ENCODE measurements at regions not wholly inside any gene's neighbourhood (a gene's known extent, or its start where the extent isn't known, plus 50 kb on each side); places are given as distances from the start of the nearest gene placed in this dataset.

- no peak overlapping the region for H3K27ac Mint-ChIP-seq
- no peak overlapping the region for H3K4me3 Mint-ChIP-seq
- H3K9me3 Mint-ChIP-seq: no peaks in the 10 kb centered on the region
- H3K36me3 Mint-ChIP-seq: no peaks in the 10 kb centered on the region
- H3K27me3 Mint-ChIP-seq: no peaks in the 10 kb centered on the region
- H3K4me1 Mint-ChIP-seq: peaks cover 8% of the 10 kb centered on the region
Measured at GRCh38 chr17:79164913-79165695, 90.5 kb downstream of the ENGASE start.

- no peak overlapping the region for H3K4me3 Mint-ChIP-seq
- H3K4me1 Mint-ChIP-seq: peaks cover 8% of the 10 kb centered on the region
- no peaks in the 10 kb centered on the region for H3K9me3 Mint-ChIP-seq
- H3K27ac Mint-ChIP-seq: no peak overlapping the region
- H3K36me3 Mint-ChIP-seq: no peaks in the 10 kb centered on the region
- H3K27me3 Mint-ChIP-seq: no peaks in the 10 kb centered on the region
Measured at GRCh38 chr17:79164408-79164807, 89.8 kb downstream of the ENGASE start.

GRCh38 chr17:79163071-79163470, 88.4 kb downstream of the ENGASE start:
- H3K4me3 Mint-ChIP-seq: no peak overlapping the region
- H3K4me1 Mint-ChIP-seq: peaks cover 8% of the 10 kb centered on the region

GRCh38 chr17:79162012-79162963, 87.7 kb downstream of the ENGASE start:
- Mint-ChIP-seq H3K9me3 (no peaks in the 10 kb centered on the region), H3K27me3 (no peaks in the 10 kb centered on the region), H3K4me3 (no peak overlapping the region), H3K36me3 (no peaks in the 10 kb centered on the region), H3K4me1 (peaks cover 8% of the 10 kb centered on the region), H3K27ac (no peak overlapping the region)

More at GRCh38 chr17:79163071-79163470, 88.4 kb downstream of the ENGASE start:
- Mint-ChIP-seq H3K27ac (no peak overlapping the region), H3K36me3 (no peaks in the 10 kb centered on the region), H3K9me3 (no peaks in the 10 kb centered on the region), H3K27me3 (no peaks in the 10 kb centered on the region)

- Mint-ChIP-seq H3K27ac (peak overlapping the region; percentile 41), H3K4me1 (peaks cover 8% of the 10 kb centered on the region), H3K4me3 (no peak overlapping the region), H3K36me3 (no peaks in the 10 kb centered on the region), H3K9me3 (no peaks in the 10 kb centered on the region), H3K27me3 (no peaks in the 10 kb centered on the region)
Measured at GRCh38 chr17:79160980-79161636, 86.5 kb downstream of the ENGASE start.

GRCh38 chr17:79159926-79160325, 85.3 kb downstream of the ENGASE start:
- no peak overlapping the region for H3K27ac Mint-ChIP-seq
- no peaks in the 10 kb centered on the region for H3K27me3 Mint-ChIP-seq
- no peak overlapping the region for H3K4me3 Mint-ChIP-seq
- no peaks in the 10 kb centered on the region for H3K36me3 Mint-ChIP-seq
- no peaks in the 10 kb centered on the region for H3K9me3 Mint-ChIP-seq
- H3K4me1 Mint-ChIP-seq: peaks cover 8% of the 10 kb centered on the region

GRCh38 chr17:79159471-79159870, 84.8 kb downstream of the ENGASE start:
- H3K4me3 Mint-ChIP-seq: no peak overlapping the region
- H3K4me1 Mint-ChIP-seq: peaks cover 8% of the 10 kb centered on the region
- no peaks in the 10 kb centered on the region for H3K9me3 Mint-ChIP-seq
- no peaks in the 10 kb centered on the region for H3K27me3 Mint-ChIP-seq
- H3K36me3 Mint-ChIP-seq: no peaks in the 10 kb centered on the region
- H3K27ac Mint-ChIP-seq: no peak overlapping the region

- Mint-ChIP-seq H3K4me1 (peaks cover 7% of the 10 kb centered on the region), H3K27me3 (no peaks in the 10 kb centered on the region)
Measured at GRCh38 chr17:79156463-79157095, 82.0 kb downstream of the ENGASE start.

GRCh38 chr17:79155701-79156100, 81.1 kb downstream of the ENGASE start:
- Mint-ChIP-seq H3K27ac (no peak overlapping the region), H3K9me3 (no peaks in the 10 kb centered on the region), H3K4me1 (no peaks in the 10 kb centered on the region), H3K36me3 (no peaks in the 10 kb centered on the region), H3K27me3 (no peaks in the 10 kb centered on the region), H3K4me3 (no peak overlapping the region)

More at GRCh38 chr17:79156463-79157095, 82.0 kb downstream of the ENGASE start:
- Mint-ChIP-seq H3K27ac (no peak overlapping the region), H3K9me3 (no peaks in the 10 kb centered on the region), H3K36me3 (no peaks in the 10 kb centered on the region), H3K4me3 (no peak overlapping the region)

GRCh38 chr17:79154951-79155585, 80.4 kb downstream of the ENGASE start:
- Mint-ChIP-seq H3K27me3 (peaks cover 2% of the 10 kb centered on the region), H3K36me3 (no peaks in the 10 kb centered on the region), H3K9me3 (no peaks in the 10 kb centered on the region), H3K4me3 (no peak overlapping the region), H3K4me1 (no peaks in the 10 kb centered on the region), H3K27ac (no peak overlapping the region)

GRCh38 chr17:79154446-79154845, 79.8 kb downstream of the ENGASE start:
- no peak overlapping the region for H3K27ac Mint-ChIP-seq
- H3K27me3 Mint-ChIP-seq: peaks cover 2% of the 10 kb centered on the region

GRCh38 chr17:79153367-79154130, 78.9 kb downstream of the ENGASE start:
- H3K4me3 Mint-ChIP-seq: no peak overlapping the region
- no peak overlapping the region for H3K27ac Mint-ChIP-seq
- peaks cover 2% of the 10 kb centered on the region for H3K27me3 Mint-ChIP-seq
- no peaks in the 10 kb centered on the region for H3K36me3 Mint-ChIP-seq
- H3K4me1 Mint-ChIP-seq: no peaks in the 10 kb centered on the region
- H3K9me3 Mint-ChIP-seq: no peaks in the 10 kb centered on the region

More at GRCh38 chr17:79154446-79154845, 79.8 kb downstream of the ENGASE start:
- Mint-ChIP-seq H3K4me3 (no peak overlapping the region), H3K36me3 (no peaks in the 10 kb centered on the region), H3K9me3 (no peaks in the 10 kb centered on the region), H3K4me1 (no peaks in the 10 kb centered on the region)

- H3K4me1 Mint-ChIP-seq: no peaks in the 10 kb centered on the region
- peaks cover 2% of the 10 kb centered on the region for H3K27me3 Mint-ChIP-seq
- no peak overlapping the region for H3K27ac Mint-ChIP-seq
- H3K9me3 Mint-ChIP-seq: no peaks in the 10 kb centered on the region
- H3K36me3 Mint-ChIP-seq: no peaks in the 10 kb centered on the region
- no peak overlapping the region for H3K4me3 Mint-ChIP-seq
Measured at GRCh38 chr17:79152636-79153035, 78.0 kb downstream of the ENGASE start.

- Mint-ChIP-seq H3K9me3 (no peaks in the 10 kb centered on the region), H3K27me3 (peaks cover 2% of the 10 kb centered on the region), H3K27ac (no peak overlapping the region), H3K4me3 (no peak overlapping the region), H3K36me3 (no peaks in the 10 kb centered on the region), H3K4me1 (no peaks in the 10 kb centered on the region)
Measured at GRCh38 chr17:79152110-79152509, 77.5 kb downstream of the ENGASE start.

Data from activated naive CD4-positive, alpha-beta T cell treated with anti-CD3 and anti-CD28 coated beads, Interleukin-2, amount 50 U/mL, for 24 hours (primary cell).